Suprapubic skin (tissue), 4 donors: ENCODE measurements at regions not wholly inside any gene's neighbourhood (a gene's known extent, or its start where the extent isn't known, plus 50 kb on each side); places are given as distances from the start of the nearest gene placed in this dataset.
"Not testable (repeated sequence)": the region's sequence is repeated elsewhere in the genome, so short reads cannot be mapped to it uniquely, and the experiment has no call there.

Experiments
- DNase-seq, 2 donors: peaks; one replicate each; pipeline ENCODE4 v3.0.0-alpha.2; 2019; ENCODE audit warnings: low spot score in 2 of 2
- H3K27ac ChIP-seq: fragments of 200-600 bp; sonication (generic); one replicate; pipeline ENCODE4 v1.5.1; 2019
- H3K27me3 ChIP-seq: fragments of 200-600 bp; sonication (generic); one replicate; pipeline ENCODE4 v1.5.1; 2019
- H3K36me3 ChIP-seq: fragments of 200-600 bp; sonication (generic); one replicate; pipeline ENCODE4 v1.5.1; 2019
- H3K4me1 ChIP-seq: fragments of 200-600 bp; sonication (generic); one replicate; pipeline ENCODE4 v1.5.1; 2019
- H3K4me3 ChIP-seq: fragments of 200-600 bp; sonication (generic); one replicate; pipeline ENCODE4 v1.5.1; 2019; ENCODE audit warnings: mild to moderate bottlenecking
- H3K9me3 ChIP-seq: fragments of 200-600 bp; sonication (generic); one replicate; pipeline ENCODE4 v1.5.1; 2019
- CTCF ChIP-seq, 2 donors: fragments of 200-600 bp in 1 of 2; fragments of 450-650 bp in 1 of 2; sonication (generic) in 1 of 2; IDR thresholded peaks; one replicate each; pipeline ENCODE4 v1.5.1; 2016 to 2019; ENCODE audit warnings: antibody characterized with exemption in 2 of 2, mild to moderate bottlenecking in 1 of 2, moderate library complexity in 1 of 2
- EP300 ChIP-seq: sonication (generic); formaldehyde crosslinking; IDR thresholded peaks from one replicate; pipeline ENCODE4 v1.6.1; 2017; ENCODE audit warnings: antibody characterized with exemption
- POLR2A ChIP-seq, 2 donors: fragments of 450-650 bp; IDR thresholded peaks; one replicate each; pipeline ENCODE4 v1.6.1; 2017; ENCODE audit warnings: antibody characterized with exemption in 2 of 2, mild to moderate bottlenecking in 2 of 2, moderate library complexity in 2 of 2
- POLR2AphosphoS5 ChIP-seq, 3 donors: sonication (generic); formaldehyde crosslinking; IDR thresholded peaks; one replicate each; pipeline ENCODE4 v1.6.1; 2017; ENCODE audit warnings: antibody characterized with exemption in 3 of 3
- WGBS: methylation state at CpG from one replicate; pipeline ENCODE4 v1.1.5; 2018; 5-methylcytosine and 5-hydroxymethylcytosine counted together

- DNase-seq: no peak
- 82% methylated on average over 7 of the region's 7 CpGs for WGBS
- TF ChIP-seq POLR2A (IDR thresholded peaks at IDR 0.05) (no peak), CTCF (IDR thresholded peaks at IDR 0.05) (no peak)
- Histone ChIP-seq H3K9me3 (peaks cover 6% of the 10 kb centered on the region), H3K4me1 (no peaks in the 10 kb centered on the region), H3K27me3 (no peaks in the 10 kb centered on the region), H3K27ac (no peak overlapping the region), H3K4me3 (no peak overlapping the region), H3K36me3 (no peaks in the 10 kb centered on the region)
Observed at GRCh38 chr22:23424031-23424430, 156.1 kb downstream of the IGLL1 start.

- not testable (repeated sequence) for H3K36me3 ChIP-seq, H3K4me3 ChIP-seq
- 77% methylated on average over 4 of the region's 4 CpGs for WGBS
Observed at GRCh38 chr22:23422281-23422680, 157.8 kb downstream of the IGLL1 start.

GRCh38 chr22:23421300-23421699, 158.8 kb downstream of the IGLL1 start:
- WGBS: 80% methylated on average over 6 of the region's 6 CpGs
- H3K4me3 ChIP-seq, H3K9me3 ChIP-seq, H3K4me1 ChIP-seq, H3K27me3 ChIP-seq, H3K36me3 ChIP-seq, DNase-seq, H3K27ac ChIP-seq: not testable (repeated sequence)

More at GRCh38 chr22:23422281-23422680, 157.8 kb downstream of the IGLL1 start:
- H3K4me1 ChIP-seq, H3K9me3 ChIP-seq, DNase-seq, H3K27me3 ChIP-seq, H3K27ac ChIP-seq: not testable (repeated sequence)

GRCh38 chr22:23419931-23420330, 160.2 kb downstream of the IGLL1 start:
- Histone ChIP-seq H3K27me3 (peaks cover 10% of the 10 kb centered on the region), H3K4me1 (no peaks in the 10 kb centered on the region), H3K27ac (no peak overlapping the region), H3K4me3 (no peak overlapping the region), H3K36me3 (no peaks in the 10 kb centered on the region), H3K9me3 (no peaks in the 10 kb centered on the region)
- WGBS: 41% methylated on average over 5 of the region's 5 CpGs
- no peak for DNase-seq
- no peak for TF ChIP-seq POLR2AphosphoS5 (IDR thresholded peaks at IDR 0.05)
- no peak for TF ChIP-seq EP300
- TF ChIP-seq POLR2A (IDR thresholded peaks at IDR 0.05): no peak
- TF ChIP-seq CTCF (IDR thresholded peaks at IDR 0.05): no peak

- WGBS: 90% methylated on average over 4 of the region's 4 CpGs
- Histone ChIP-seq H3K9me3 (no peaks in the 10 kb centered on the region), H3K27me3 (peaks cover 10% of the 10 kb centered on the region), H3K27ac (no peak overlapping the region), H3K36me3 (no peaks in the 10 kb centered on the region), H3K4me3 (no peak overlapping the region), H3K4me1 (no peaks in the 10 kb centered on the region)
- no peak for DNase-seq
- TF ChIP-seq POLR2A (IDR thresholded peaks at IDR 0.05): no peak
- TF ChIP-seq CTCF (IDR thresholded peaks at IDR 0.05): no peak
- TF ChIP-seq EP300: no peak
- no peak for TF ChIP-seq POLR2AphosphoS5 (IDR thresholded peaks at IDR 0.05)
Observed at GRCh38 chr22:23419171-23419570, 160.9 kb downstream of the IGLL1 start.

GRCh38 chr22:23418159-23418788, 161.8 kb downstream of the IGLL1 start:
- no peaks in the 10 kb centered on the region for H3K9me3 ChIP-seq
- peak in 1 of 2 donors; percentile 47 for DNase-seq
- H3K27ac ChIP-seq: no peak overlapping the region
- no peak overlapping the region for H3K4me3 ChIP-seq
- TF ChIP-seq EP300 (no peak), CTCF (IDR thresholded peaks at IDR 0.05) (no peak), POLR2A (IDR thresholded peaks at IDR 0.05) (no peak), POLR2AphosphoS5 (IDR thresholded peaks at IDR 0.05) (no peak)
- H3K27me3 ChIP-seq: peaks cover 10% of the 10 kb centered on the region
- WGBS: 84% methylated on average over 12 of the region's 12 CpGs
- H3K36me3 ChIP-seq: no peaks in the 10 kb centered on the region
- H3K4me1 ChIP-seq: no peaks in the 10 kb centered on the region

- not testable (repeated sequence) for H3K9me3 ChIP-seq, H3K27me3 ChIP-seq, H3K36me3 ChIP-seq, H3K4me3 ChIP-seq, H3K27ac ChIP-seq, DNase-seq, H3K4me1 ChIP-seq
- WGBS: 79% methylated on average over 3 of the region's 3 CpGs
Observed at GRCh38 chr22:23417327-23417726, 162.8 kb downstream of the IGLL1 start.

- WGBS: 65% methylated on average over 3 of the region's 8 CpGs
- H3K36me3 ChIP-seq, H3K9me3 ChIP-seq, H3K4me1 ChIP-seq, H3K4me3 ChIP-seq, DNase-seq, H3K27me3 ChIP-seq, H3K27ac ChIP-seq: not testable (repeated sequence)
Observed at GRCh38 chr22:23416169-23416690, 163.9 kb downstream of the IGLL1 start.
